Right renal pelvis (tissue), 4 donors: ENCODE measurements at regions not wholly inside any gene's neighbourhood (a gene's known extent, or its start where the extent isn't known, plus 50 kb on each side); places are given as distances from the start of the nearest gene placed in this dataset.

Experiments
- DNase-seq, 4 donors: peaks; one replicate each; pipeline ENCODE4 v3.0.0-alpha.2; 2013; ENCODE audit warnings: low read depth in 4 of 4, low spot score in 3 of 4, missing footprints in 1 of 4

GRCh38 chr4:4775493-4776004, 83.9 kb upstream of the MSX1 start:
- DNase-seq, result no peak

GRCh38 chr4:4772534-4772933, 86.9 kb upstream of the MSX1 start:
- DNase-seq, result no peak

- no peak for DNase-seq
Measured at GRCh38 chr4:4771160-4771559, 88.3 kb upstream of the MSX1 start.

GRCh38 chr4:4770610-4771009, 88.9 kb upstream of the MSX1 start:
- DNase-seq, result no peak

GRCh38 chr4:4766564-4766963, 92.9 kb upstream of the MSX1 start:
- DNase-seq, result no peak

GRCh38 chr4:4765811-4766210, 93.7 kb upstream of the MSX1 start:
- no peak for DNase-seq

GRCh38 chr4:4764558-4764905, 94.9 kb upstream of the MSX1 start:
- DNase-seq, result no peak

GRCh38 chr4:4763822-4764557, 95.5 kb upstream of the MSX1 start:
- no peak for DNase-seq

GRCh38 chr4:4762909-4763821, 96.3 kb upstream of the MSX1 start:
- peak in 3 of 4 donors; percentile 48 to 61 (median 59) for DNase-seq

GRCh38 chr4:4762300-4762699, 97.2 kb upstream of the MSX1 start:
- no peak for DNase-seq

- no peak for DNase-seq
Measured at GRCh38 chr4:4761128-4761982, 98.1 kb upstream of the MSX1 start.

GRCh38 chr4:4759883-4760282, 99.6 kb upstream of the MSX1 start:
- no peak for DNase-seq

GRCh38 chr4:4759232-4759631, 100.2 kb upstream of the MSX1 start:
- no peak for DNase-seq

- no peak for DNase-seq
Measured at GRCh38 chr4:4758681-4759080, 100.8 kb upstream of the MSX1 start.

- DNase-seq, result no peak
Measured at GRCh38 chr4:4755306-4755705, 104.2 kb upstream of the MSX1 start.

GRCh38 chr4:4754641-4755040, 104.8 kb upstream of the MSX1 start:
- no peak for DNase-seq

GRCh38 chr4:4753643-4754042, 105.8 kb upstream of the MSX1 start:
- no peak for DNase-seq

- DNase-seq, result no peak
Measured at GRCh38 chr4:4752576-4753401, 106.7 kb upstream of the MSX1 start.

GRCh38 chr4:4752025-4752424, 107.4 kb upstream of the MSX1 start:
- DNase-seq, result no peak

GRCh38 chr4:4750187-4750586, 109.3 kb upstream of the MSX1 start:
- DNase-seq, result no peak
